Thoracic aorta (tissue), 2 donors: ENCODE measurements at regions not wholly inside any gene's neighbourhood (a gene's known extent, or its start where the extent isn't known, plus 50 kb on each side); places are given as distances from the start of the nearest gene placed in this dataset.

ENCODE experiments used
- ATAC-seq: fragments of 150-250 bp; one replicate; pipeline ENCODE4 v1.8.0; 2017; ENCODE audit warnings: low read depth; ENCODE audit not compliant: insufficient number of reproducible peaks, low FRiP score
- DNase-seq: peaks from one replicate; pipeline ENCODE4 v3.0.0-alpha.2; 2020; ENCODE audit warnings: low spot score
- H3K27ac ChIP-seq, 2 donors: fragments of 200-600 bp; sonication (generic); 1 replicate in 1 of 2; 2 replicates in 1 of 2; pipeline ENCODE4 v1.5.1; 2016; ENCODE audit warnings: mild to moderate bottlenecking in 2 of 2, moderate library complexity in 2 of 2
- H3K27me3 ChIP-seq: fragments of 200-600 bp; sonication (generic); replicated peaks from 2 replicates; pipeline ENCODE4 v1.6.0; 2016; ENCODE audit warnings: mild to moderate bottlenecking; ENCODE audit not compliant: insufficient read depth
- H3K36me3 ChIP-seq: fragments of 200-600 bp; sonication (generic); one replicate; pipeline ENCODE4 v1.5.1; 2016
- H3K4me1 ChIP-seq, 2 donors: fragments of 200-600 bp; sonication (generic); 1 replicate in 1 of 2; 2 replicates in 1 of 2; pipeline versions ENCODE4 v1.5.1 to v1.6.0; 2016; ENCODE audit warnings: low read depth in 2 of 2, mild to moderate bottlenecking in 1 of 2; ENCODE audit not compliant: control insufficient read depth in 1 of 2
- H3K4me3 ChIP-seq: fragments of 200-600 bp; sonication (generic); 2 replicates; pipeline ENCODE4 v1.5.1; 2016; ENCODE audit warnings: mild to moderate bottlenecking
- H3K9me3 ChIP-seq: fragments of 200-600 bp; sonication (generic); 2 replicates; pipeline ENCODE4 v1.5.1; 2016
- CTCF ChIP-seq: fragments of 200-600 bp; sonication (generic); IDR thresholded peaks from one replicate; pipeline ENCODE4 v1.5.1; 2019; ENCODE audit warnings: antibody characterized with exemption

- no peaks in the 10 kb centered on the region for H3K4me1 ChIP-seq
- no peak for ATAC-seq
- no peak for DNase-seq
- no peaks in the 10 kb centered on the region for H3K9me3 ChIP-seq
- no peaks in the 10 kb centered on the region for H3K36me3 ChIP-seq
- no peak overlapping the region for H3K27ac ChIP-seq
- H3K4me3 ChIP-seq = no peak overlapping the region
- H3K27me3 ChIP-seq = no peaks in the 10 kb centered on the region
- no peak for TF ChIP-seq CTCF
Measured at GRCh38 chr19:31718032-31718431, 368.8 kb upstream of the TSHZ3 start.

GRCh38 chr19:31718898-31719297, 369.7 kb upstream of the TSHZ3 start:
- no peaks in the 10 kb centered on the region for H3K9me3 ChIP-seq
- no peak overlapping the region for H3K27ac ChIP-seq
- no peak for TF ChIP-seq CTCF
- ATAC-seq = no peak
- no peaks in the 10 kb centered on the region for H3K36me3 ChIP-seq
- H3K4me1 ChIP-seq = no peaks in the 10 kb centered on the region
- H3K4me3 ChIP-seq = no peak overlapping the region
- no peaks in the 10 kb centered on the region for H3K27me3 ChIP-seq
- DNase-seq = no peak

DNA sequence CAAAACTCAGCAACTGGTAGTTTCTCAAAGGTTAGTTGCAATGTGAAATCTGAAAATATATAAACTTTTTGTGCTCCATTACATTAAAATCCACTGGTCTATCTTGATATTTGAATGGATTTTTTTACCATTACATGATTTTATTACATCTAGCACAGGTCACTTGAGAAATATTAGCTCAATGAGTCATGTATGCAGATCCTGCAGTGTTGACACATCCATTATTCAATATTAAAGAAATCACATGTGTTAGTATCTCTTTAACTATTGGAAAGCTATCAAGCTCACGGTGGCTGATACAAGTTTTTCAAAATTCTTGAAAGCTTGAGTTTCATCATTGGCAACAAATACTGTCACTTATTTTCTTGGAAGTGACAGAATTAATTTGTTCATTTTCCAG, 373.9 kb upstream of the TSHZ3 start:
- Histone ChIP-seq H3K27me3 (no peaks in the 10 kb centered on the region), H3K4me1 (no peaks in the 10 kb centered on the region), H3K27ac (no peak overlapping the region), H3K4me3 (no peak overlapping the region), H3K36me3 (no peaks in the 10 kb centered on the region), H3K9me3 (no peaks in the 10 kb centered on the region)
- DNase-seq = no peak
- no peak for TF ChIP-seq CTCF
- no peak for ATAC-seq

DNA sequence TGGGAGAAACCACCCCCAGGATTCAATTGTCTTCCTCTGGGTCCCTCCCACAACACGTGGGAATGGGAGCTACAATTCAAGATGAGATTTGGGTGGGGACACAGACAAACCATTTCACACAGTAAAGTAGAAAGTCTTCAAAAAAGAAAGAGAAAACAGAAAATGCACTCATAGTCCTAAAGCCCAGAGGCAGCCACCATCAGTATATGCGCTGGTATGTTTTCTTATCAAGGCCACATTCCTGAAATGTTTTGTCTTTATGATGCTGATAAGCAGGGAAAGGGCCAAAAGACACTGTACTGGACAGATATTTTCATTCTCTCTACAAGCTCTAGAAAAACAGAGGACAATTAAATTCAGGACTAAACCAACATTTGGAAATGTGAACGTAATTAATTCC, 375.8 kb upstream of the TSHZ3 start:
- Histone ChIP-seq H3K4me3 (no peak overlapping the region), H3K27ac (no peak overlapping the region), H3K27me3 (no peaks in the 10 kb centered on the region), H3K36me3 (no peaks in the 10 kb centered on the region), H3K9me3 (no peaks in the 10 kb centered on the region), H3K4me1 (no peaks in the 10 kb centered on the region)
- no peak for DNase-seq
- no peak for TF ChIP-seq CTCF
- no peak for ATAC-seq

- no peak overlapping the region for H3K27ac ChIP-seq
- no peak for ATAC-seq
- no peak for DNase-seq
Measured at GRCh38 chr19:31727536-31727935, 378.3 kb upstream of the TSHZ3 start.

More at GRCh38 chr19:31727536-31727935, 378.3 kb upstream of the TSHZ3 start:
- no peaks in the 10 kb centered on the region for H3K9me3 ChIP-seq
- no peaks in the 10 kb centered on the region for H3K36me3 ChIP-seq
- H3K4me3 ChIP-seq = no peak overlapping the region
- H3K27me3 ChIP-seq = no peaks in the 10 kb centered on the region
- no peak for TF ChIP-seq CTCF
- no peaks in the 10 kb centered on the region for H3K4me1 ChIP-seq
